Fibroblast of skin of left quadriceps (primary cell): ENCODE measurements at regions not wholly inside any gene's neighbourhood (a gene's known extent, or its start where the extent isn't known, plus 50 kb on each side); places are given as distances from the start of the nearest gene placed in this dataset.
A peak's percentile ranks its signal among the peaks of the same experiment; 100 is the strongest.

Experiments
- DNase-seq, 2 experiments: peaks; one replicate each; pipeline ENCODE4 v3.0.0-alpha.2; 2013; ENCODE audit warnings: low read depth in 2 of 2

DNA sequence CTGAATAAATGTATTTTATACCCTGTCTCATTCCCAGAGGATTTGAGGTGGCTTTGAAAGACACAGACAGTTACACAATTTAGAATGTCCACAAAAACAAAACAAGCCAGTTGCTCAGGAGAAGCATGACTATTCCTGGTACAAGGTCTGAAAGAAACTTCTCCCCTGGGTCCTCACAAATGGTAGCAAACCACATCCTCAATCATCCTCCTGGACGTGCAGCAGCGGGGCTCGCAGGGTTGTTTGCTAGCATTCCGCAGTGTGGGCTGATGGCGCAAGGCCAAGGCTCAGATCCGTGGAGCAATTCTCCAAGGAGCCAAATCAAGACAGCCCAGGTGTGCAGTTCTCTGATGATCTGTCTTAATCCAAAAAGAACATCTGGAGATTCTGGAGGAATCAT, 210.3 kb downstream of the ACTL7B start:
- peak; percentile 61 to 64 for DNase-seq

GRCh38 chr9:108643731-108644510, 211.9 kb downstream of the ACTL7B start:
- no peak for DNase-seq

- no peak for DNase-seq
Observed at GRCh38 chr9:108642871-108643270, 212.9 kb downstream of the ACTL7B start.

GRCh38 chr9:108640230-108640629, 215.6 kb downstream of the ACTL7B start:
- DNase-seq: peak; percentile 64 to 65

- DNase-seq: no peak
Observed at GRCh38 chr9:108639696-108640095, 216.1 kb downstream of the ACTL7B start.

DNA sequence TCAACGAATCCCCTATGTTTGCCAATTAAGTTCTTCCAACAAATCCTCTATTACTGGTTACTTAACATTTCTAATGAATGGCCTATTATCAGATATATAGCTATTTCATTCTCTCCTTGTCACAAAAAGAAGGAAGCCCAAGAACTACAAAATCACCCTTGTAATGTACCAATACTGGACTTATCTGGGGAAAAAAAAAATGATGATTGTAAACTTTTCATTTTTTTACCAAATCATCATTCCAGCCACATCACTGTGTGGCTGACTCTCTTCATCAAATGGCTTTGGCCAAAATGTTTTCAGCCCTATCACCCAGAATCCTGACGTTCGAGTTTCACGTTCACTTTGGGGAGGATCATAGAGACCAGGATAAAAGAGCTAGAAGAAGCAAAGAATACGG, 216.7 kb downstream of the ACTL7B start:
- DNase-seq: no peak

- no peak for DNase-seq
Observed at GRCh38 chr9:108637340-108637739, 218.4 kb downstream of the ACTL7B start.

- no peak for DNase-seq
Observed at GRCh38 chr9:108636013-108636412, 219.8 kb downstream of the ACTL7B start.

GRCh38 chr9:108634672-108635462, 220.9 kb downstream of the ACTL7B start:
- DNase-seq: peak; percentile 65 to 70

- no peak for DNase-seq
Observed at GRCh38 chr9:108634204-108634603, 221.6 kb downstream of the ACTL7B start.

- no peak for DNase-seq
Observed at GRCh38 chr9:108631496-108632285, 224.1 kb downstream of the ACTL7B start.

- no peak for DNase-seq
Observed at GRCh38 chr9:108628316-108628715, 227.5 kb downstream of the ACTL7B start.

DNA sequence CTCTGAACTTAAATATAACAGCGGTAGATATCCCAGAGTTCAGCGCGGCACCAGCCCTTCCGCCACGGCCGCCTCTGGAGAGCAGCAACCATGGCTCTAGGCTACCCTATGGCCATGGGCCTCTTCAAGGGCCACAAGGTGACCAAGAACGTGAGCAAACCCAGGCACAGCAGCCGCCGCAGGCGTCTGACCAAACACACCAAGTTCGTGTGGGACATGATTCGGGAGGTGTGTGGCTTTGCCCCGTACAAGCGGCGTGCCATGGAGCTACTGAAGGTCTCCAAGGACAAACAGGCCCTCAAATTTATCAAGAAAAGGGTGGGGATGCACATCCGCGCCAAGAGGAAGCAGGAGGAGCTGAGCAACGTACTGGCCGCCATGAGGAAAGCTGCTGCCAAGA, 229.0 kb downstream of the ACTL7B start:
- no peak for DNase-seq

- peak; percentile 59 to 67 for DNase-seq
Observed at GRCh38 chr9:108621991-108622855, 233.6 kb downstream of the ACTL7B start.

DNA sequence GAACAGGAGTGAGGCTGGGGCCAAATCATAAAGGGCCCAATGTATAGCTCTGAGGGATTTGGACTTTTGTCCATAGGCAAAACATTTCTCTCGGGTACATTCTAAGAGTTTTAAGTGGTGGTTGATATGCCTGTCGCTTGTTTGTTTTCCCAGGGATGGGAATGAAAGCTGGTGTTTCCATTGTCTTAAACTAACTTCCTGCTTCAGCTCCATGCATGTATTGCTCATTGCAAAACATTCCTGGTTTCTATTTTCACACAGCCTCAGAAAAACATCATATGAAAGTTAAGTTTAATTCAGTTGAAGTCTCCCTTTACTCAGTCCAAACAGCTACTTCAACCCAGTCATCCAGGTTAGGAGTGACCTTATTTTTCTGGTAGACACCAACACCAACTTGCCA, 235.0 kb downstream of the ACTL7B start:
- no peak for DNase-seq

GRCh38 chr9:108618906-108619550, 236.8 kb downstream of the ACTL7B start:
- peak in 1 of 2 experiments; percentile 19 for DNase-seq

- no peak for DNase-seq
Observed at GRCh38 chr9:108617676-108618075, 238.1 kb downstream of the ACTL7B start.

DNA sequence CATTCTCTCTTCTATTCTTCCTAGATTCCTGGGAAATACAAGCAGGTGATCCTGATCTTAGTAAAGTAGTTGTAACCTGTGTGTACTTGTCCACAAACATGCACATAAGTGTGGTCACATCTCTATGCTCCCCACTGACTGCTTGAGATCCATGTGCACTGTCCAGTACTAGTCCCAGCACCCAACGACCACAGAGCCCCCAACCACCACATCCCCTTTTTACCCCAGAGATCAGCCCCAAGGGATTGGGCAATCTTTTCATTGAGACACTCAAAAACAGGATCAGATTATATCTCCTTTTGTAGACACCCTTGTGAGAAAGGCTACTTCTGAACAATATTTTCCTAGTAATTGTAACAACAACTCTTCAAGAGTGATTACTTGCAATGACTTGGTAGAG, 240.6 kb downstream of the ACTL7B start:
- no peak for DNase-seq

DNA sequence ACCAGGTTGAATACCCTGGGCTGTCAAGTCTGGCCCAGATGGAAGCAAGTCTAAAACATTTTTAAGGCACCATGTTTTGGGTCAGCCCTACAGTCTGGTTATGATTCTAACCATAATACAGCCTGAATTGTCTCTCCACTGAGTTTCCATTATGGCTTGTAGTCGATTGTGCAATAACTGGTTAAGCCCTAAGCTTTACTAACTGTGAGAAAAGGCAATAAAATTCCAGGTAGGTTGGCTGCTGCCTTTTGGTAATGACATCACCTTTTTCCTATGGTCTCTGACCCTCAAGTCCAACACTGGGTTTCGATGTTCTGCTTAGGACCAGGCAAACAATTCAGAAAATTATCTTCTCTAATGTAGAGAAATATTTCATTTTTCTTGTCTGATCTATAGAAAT, 243.3 kb downstream of the ACTL7B start:
- no peak for DNase-seq

GRCh38 chr9:108609897-108610253, 245.9 kb downstream of the ACTL7B start:
- DNase-seq: no peak
